ENCODE measurements at regions not wholly inside any gene's neighbourhood (a gene's known extent, or its start where the extent isn't known, plus 50 kb on each side); places are given as distances from the start of the nearest gene placed in this dataset.

- TF ChIP-seq CTCF (IDR thresholded peaks at IDR 0.05) (no peak), POLR2A (IDR thresholded peaks at IDR 0.05) (no peak)
Observed at GRCh38 chr2:33859176-33859575, 260.1 kb upstream of the FAM98A start.

Measured in right lobe of liver (tissue), 4 donors.